Keratinocyte (primary cell): ENCODE measurements at regions not wholly inside any gene's neighbourhood (a gene's known extent, or its start where the extent isn't known, plus 50 kb on each side); places are given as distances from the start of the nearest gene placed in this dataset.

Experiments
- CTCF ChIP-seq, 3 experiments: IDR thresholded peaks in 1 of 3; conservative IDR thresholded peaks in 1 of 3; optimal IDR thresholded peaks in 1 of 3; 2 replicates in 2 of 3; 3 replicates in 1 of 3; pipeline versions ENCODE3 to v1.5.1; 2011; ENCODE audit warnings: low read length in 3 of 3, mild to moderate bottlenecking in 3 of 3, moderate library complexity in 2 of 3, control low read depth in 1 of 3, inconsistent platforms in 1 of 3; ENCODE audit not compliant: insufficient read depth in 2 of 3; ENCODE audit errors: extremely low read depth in 1 of 3
- EZH2 ChIP-seq: IDR thresholded peaks from one replicate; pipeline ENCODE4 v1.6.1; 2012; ENCODE audit warnings: inconsistent platforms, mild to moderate bottlenecking, low read length, moderate library complexity

GRCh38 chr2:103961862-103962261 lies 892.1 kb upstream of the POU3F3 start:
- TF ChIP-seq CTCF (optimal IDR thresholded peaks at IDR 0.05 in 1 of 3, IDR thresholded peaks at IDR 0.05 in 1 of 3, conservative IDR thresholded peaks at IDR 0.05 in 1 of 3; ENCODE audit: extremely low read depth in 1 of 3, insufficient read depth in 2 of 3, low read length in 3 of 3) (no peak), EZH2 (no peak)
